Progenitor cell of endocrine pancreas (in vitro differentiated cells): ENCODE measurements at regions not wholly inside any gene's neighbourhood (a gene's known extent, or its start where the extent isn't known, plus 50 kb on each side); places are given as distances from the start of the nearest gene placed in this dataset.

ENCODE experiments used
- DNase-seq: peaks from one replicate; pipeline ENCODE4 v3.0.0; 2021; ENCODE audit warnings: low spot score; ENCODE audit not compliant: unreplicated experiment
- H3K27ac Mint-ChIP-seq: 2 replicates; pipeline ENCODE4 v1.8.0; 2021; ENCODE audit warnings: mild to moderate bottlenecking, moderate library complexity, mixed read lengths
- H3K27me3 Mint-ChIP-seq: 2 replicates; pipeline ENCODE4 v1.8.0; 2021; ENCODE audit warnings: mixed read lengths
- H3K36me3 Mint-ChIP-seq: 2 replicates; pipeline ENCODE4 v1.8.0; 2022; ENCODE audit warnings: mixed read lengths; ENCODE audit not compliant: insufficient read depth
- H3K4me1 Mint-ChIP-seq: 2 replicates; pipeline ENCODE4 v1.8.0; 2021; ENCODE audit warnings: low read depth, mixed read lengths
- H3K4me3 Mint-ChIP-seq: 2 replicates; pipeline ENCODE4 v1.8.0; 2021; ENCODE audit warnings: low read depth, mild to moderate bottlenecking, moderate library complexity, mixed read lengths
- H3K9me3 Mint-ChIP-seq: 2 replicates; pipeline ENCODE4 v1.8.0; 2021; ENCODE audit warnings: low read depth, mixed read lengths
- CTCF ChIP-seq: fragments of 200-600 bp; sonication (generic); IDR thresholded peaks from one replicate; pipeline ENCODE4 v1.5.0; 2021; ENCODE audit warnings: antibody characterized with exemption, mild to moderate bottlenecking; ENCODE audit not compliant: unreplicated experiment

- Mint-ChIP-seq H3K27me3 (no peaks in the 10 kb centered on the region), H3K4me1 (no peaks in the 10 kb centered on the region), H3K36me3 (no peaks in the 10 kb centered on the region), H3K4me3 (no peak overlapping the region), H3K9me3 (no peaks in the 10 kb centered on the region), H3K27ac (no peak overlapping the region)
- TF ChIP-seq CTCF: no peak
- DNase-seq: no peak
Measured at GRCh38 chr2:56682397-56682760, 498.6 kb downstream of the CCDC85A start.

- Mint-ChIP-seq H3K9me3 (no peaks in the 10 kb centered on the region), H3K4me3 (no peak overlapping the region), H3K4me1 (no peaks in the 10 kb centered on the region), H3K27ac (no peak overlapping the region), H3K36me3 (no peaks in the 10 kb centered on the region), H3K27me3 (no peaks in the 10 kb centered on the region)
- no peak for DNase-seq
- TF ChIP-seq CTCF: no peak
Measured at GRCh38 chr2:56684327-56684726, 500.5 kb downstream of the CCDC85A start.

- H3K36me3 Mint-ChIP-seq: no peaks in the 10 kb centered on the region
- no peaks in the 10 kb centered on the region for H3K4me1 Mint-ChIP-seq
- no peaks in the 10 kb centered on the region for H3K27me3 Mint-ChIP-seq
- H3K9me3 Mint-ChIP-seq: no peaks in the 10 kb centered on the region
- TF ChIP-seq CTCF: no peak
- DNase-seq: no peak
- H3K27ac Mint-ChIP-seq: no peak overlapping the region
- no peak overlapping the region for H3K4me3 Mint-ChIP-seq
Measured at GRCh38 chr2:56685205-56685604, 501.4 kb downstream of the CCDC85A start.

GRCh38 chr2:56687169-56687568 is 503.4 kb downstream of the CCDC85A start:
- no peak overlapping the region for H3K27ac Mint-ChIP-seq
- no peaks in the 10 kb centered on the region for H3K36me3 Mint-ChIP-seq
- no peak for TF ChIP-seq CTCF
- no peaks in the 10 kb centered on the region for H3K27me3 Mint-ChIP-seq
- no peak overlapping the region for H3K4me3 Mint-ChIP-seq
- DNase-seq: no peak
- H3K4me1 Mint-ChIP-seq: no peaks in the 10 kb centered on the region
- no peaks in the 10 kb centered on the region for H3K9me3 Mint-ChIP-seq

GRCh38 chr2:56688661-56689060 is 504.9 kb downstream of the CCDC85A start:
- no peaks in the 10 kb centered on the region for H3K27me3 Mint-ChIP-seq
- H3K27ac Mint-ChIP-seq: no peak overlapping the region
- no peaks in the 10 kb centered on the region for H3K4me1 Mint-ChIP-seq
- no peak overlapping the region for H3K4me3 Mint-ChIP-seq
- no peaks in the 10 kb centered on the region for H3K9me3 Mint-ChIP-seq
- H3K36me3 Mint-ChIP-seq: no peaks in the 10 kb centered on the region
- TF ChIP-seq CTCF: no peak
- DNase-seq: no peak
